ENCODE measurements at regions not wholly inside any gene's neighbourhood (a gene's known extent, or its start where the extent isn't known, plus 50 kb on each side); places are given as distances from the start of the nearest gene placed in this dataset.

DNA sequence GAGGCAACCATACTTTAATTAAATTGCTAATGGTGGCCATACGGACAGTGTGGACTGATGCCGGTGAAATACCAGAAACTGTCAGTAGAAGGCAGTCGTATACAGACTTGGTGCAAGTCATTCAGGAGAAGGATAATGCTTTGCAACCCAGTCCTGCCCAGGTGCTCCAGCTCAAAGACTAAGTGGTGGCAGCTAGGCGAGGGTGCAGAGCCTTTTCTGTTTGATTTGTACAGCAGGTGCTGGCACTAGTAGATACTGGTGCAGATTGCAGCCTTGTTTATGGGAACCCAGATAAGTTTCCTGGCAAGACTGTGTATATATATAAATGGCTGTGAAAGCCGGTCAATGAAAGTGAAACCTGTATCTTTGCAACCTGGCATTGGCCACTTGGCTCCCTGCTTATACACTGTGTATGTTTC is 208.3 kb upstream of the SYT4 start:
- no peak for FAIRE-seq
- 17 to 76% (median 33%) methylated on average over 5 of the region's 5 CpGs for WGBS, 3 donors
- DNase-seq = peak in 1 of 2 donors; percentile 59

DNA sequence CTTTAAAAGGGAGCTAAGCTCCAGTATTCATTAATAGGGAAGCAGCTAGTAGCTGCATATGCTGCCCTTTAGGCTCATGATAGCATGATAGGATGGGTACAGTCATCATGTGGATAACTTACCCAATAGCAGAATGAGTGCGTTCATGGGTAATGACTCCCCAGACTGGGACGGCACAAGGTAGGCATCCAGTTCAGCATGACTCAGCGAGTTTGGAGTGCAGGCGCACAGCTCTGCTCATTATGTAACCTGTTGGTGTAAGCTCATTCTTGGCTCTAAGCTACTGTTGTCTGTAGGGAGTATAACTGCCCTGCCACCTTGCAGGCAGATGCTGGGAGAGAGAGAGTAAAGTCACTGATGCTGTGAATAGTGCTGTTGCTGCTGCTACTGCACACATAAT is 209.2 kb upstream of the SYT4 start:
- WGBS, 3 donors = 92 to 99% (median 92%) methylated on average over 4 of the region's 4 CpGs
- FAIRE-seq = no peak
- peak in 1 of 2 donors; percentile 5 for DNase-seq

More for the DNA sequence above, 208.3 kb upstream of the SYT4 start:
- Histone ChIP-seq H3K4me3 (ENCODE audit: low read depth in 1 of 3, low read length in 3 of 3) (no peak overlapping the region), H3K27me3 (ENCODE audit: control insufficient read depth in 3 of 3, insufficient read depth in 3 of 3, low read length in 3 of 3) (no peaks in the 10 kb centered on the region), H3K27ac (ENCODE audit: low read depth in 1 of 3, low read length in 2 of 3) (no peak overlapping the region), H3K9me3 (ENCODE audit: control insufficient read depth in 2 of 2, insufficient read depth in 1 of 2, low read depth in 1 of 2, low read length in 1 of 2) (peaks cover 0 to 42% of the 10 kb centered on the region in 2 donors), H3K4me1 (ENCODE audit: control insufficient read depth in 3 of 3, insufficient read depth in 2 of 3, low read depth in 1 of 3, low read length in 2 of 3) (no peaks in the 10 kb centered on the region), H3K36me3 (ENCODE audit: control insufficient read depth in 3 of 3, insufficient read depth in 2 of 3, low read depth in 1 of 3, low read length in 3 of 3) (no peaks in the 10 kb centered on the region)

DNA sequence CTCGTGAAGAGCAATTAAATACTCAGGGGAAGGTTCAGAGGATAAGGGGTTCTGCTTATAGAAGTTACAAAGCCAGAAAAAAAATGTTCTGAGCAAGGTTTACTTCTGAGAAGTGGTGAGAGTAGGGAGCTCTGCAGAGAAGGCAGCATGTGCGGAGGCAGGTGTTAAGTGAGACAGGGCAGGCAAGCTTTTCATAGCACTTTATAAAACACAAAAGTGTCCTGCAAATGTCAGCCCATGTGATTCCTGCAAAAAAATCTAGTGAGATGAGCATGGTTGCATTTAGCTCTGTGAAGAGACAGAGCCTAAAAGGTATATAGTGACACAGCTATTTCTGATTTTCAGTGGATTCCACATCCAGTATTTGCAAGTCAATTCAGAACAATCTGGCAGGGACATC is 223.8 kb upstream of the SYT4 start:
- FAIRE-seq (no peak), DNase-seq (no peak)
- Histone ChIP-seq H3K4me3 (ENCODE audit: low read depth in 1 of 3, low read length in 3 of 3) (no peak overlapping the region), H3K9me3 (ENCODE audit: control insufficient read depth in 2 of 2, insufficient read depth in 1 of 2, low read depth in 1 of 2, low read length in 1 of 2) (peaks cover 0 to 14% of the 10 kb centered on the region in 2 donors), H3K36me3 (ENCODE audit: control insufficient read depth in 3 of 3, insufficient read depth in 2 of 3, low read depth in 1 of 3, low read length in 3 of 3) (no peaks in the 10 kb centered on the region), H3K4me1 (ENCODE audit: control insufficient read depth in 3 of 3, insufficient read depth in 2 of 3, low read depth in 1 of 3, low read length in 2 of 3) (no peaks in the 10 kb centered on the region), H3K27me3 (ENCODE audit: control insufficient read depth in 3 of 3, insufficient read depth in 3 of 3, low read length in 3 of 3) (no peaks in the 10 kb centered on the region), H3K27ac (ENCODE audit: low read depth in 1 of 3, low read length in 2 of 3) (no peak overlapping the region)
- WGBS, 3 donors = 64 to 73% (median 68%) methylated on average over 2 of the region's 2 CpGs

More for the DNA sequence above, 209.2 kb upstream of the SYT4 start:
- H3K4me3 ChIP-seq (ENCODE audit: low read depth in 1 of 3, low read length in 3 of 3) = no peak overlapping the region
- H3K27me3 ChIP-seq (ENCODE audit: control insufficient read depth in 3 of 3, insufficient read depth in 3 of 3, low read length in 3 of 3) = no peaks in the 10 kb centered on the region
- no peak overlapping the region for H3K27ac ChIP-seq (ENCODE audit: low read depth in 1 of 3, low read length in 2 of 3)
- H3K9me3 ChIP-seq (ENCODE audit: control insufficient read depth in 2 of 2, insufficient read depth in 1 of 2, low read depth in 1 of 2, low read length in 1 of 2) = peaks cover 0 to 42% of the 10 kb centered on the region in 2 donors
- no peaks in the 10 kb centered on the region for H3K4me1 ChIP-seq (ENCODE audit: control insufficient read depth in 3 of 3, insufficient read depth in 2 of 3, low read depth in 1 of 3, low read length in 2 of 3)
- no peaks in the 10 kb centered on the region for H3K36me3 ChIP-seq (ENCODE audit: control insufficient read depth in 3 of 3, insufficient read depth in 2 of 3, low read depth in 1 of 3, low read length in 3 of 3)

DNA sequence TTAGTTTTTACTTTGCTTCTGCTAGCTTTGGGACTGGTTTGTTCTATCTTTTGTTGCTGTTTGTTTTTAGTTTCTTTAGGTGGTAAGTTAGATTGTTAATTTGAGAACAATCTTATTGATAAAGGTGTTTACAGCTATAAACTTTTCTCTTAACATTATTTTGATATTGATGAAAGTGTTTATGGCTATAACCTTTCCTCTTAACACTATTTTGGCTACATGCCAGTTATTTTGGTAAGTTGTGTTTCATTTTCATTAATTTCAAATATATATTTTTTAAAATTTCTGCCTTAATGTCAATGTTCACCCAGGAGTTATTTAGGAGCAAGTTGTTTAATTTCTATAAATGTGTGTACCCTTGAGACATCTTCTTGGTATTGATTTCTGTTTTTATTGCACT is 229.6 kb upstream of the SYT4 start:
- no peak for FAIRE-seq
- H3K9me3 ChIP-seq (ENCODE audit: control insufficient read depth in 2 of 2, insufficient read depth in 1 of 2, low read depth in 1 of 2, low read length in 1 of 2) = peaks cover 0 to 26% of the 10 kb centered on the region in 2 donors
- no peaks in the 10 kb centered on the region for H3K27me3 ChIP-seq (ENCODE audit: control insufficient read depth in 3 of 3, insufficient read depth in 3 of 3, low read length in 3 of 3)

DNA sequence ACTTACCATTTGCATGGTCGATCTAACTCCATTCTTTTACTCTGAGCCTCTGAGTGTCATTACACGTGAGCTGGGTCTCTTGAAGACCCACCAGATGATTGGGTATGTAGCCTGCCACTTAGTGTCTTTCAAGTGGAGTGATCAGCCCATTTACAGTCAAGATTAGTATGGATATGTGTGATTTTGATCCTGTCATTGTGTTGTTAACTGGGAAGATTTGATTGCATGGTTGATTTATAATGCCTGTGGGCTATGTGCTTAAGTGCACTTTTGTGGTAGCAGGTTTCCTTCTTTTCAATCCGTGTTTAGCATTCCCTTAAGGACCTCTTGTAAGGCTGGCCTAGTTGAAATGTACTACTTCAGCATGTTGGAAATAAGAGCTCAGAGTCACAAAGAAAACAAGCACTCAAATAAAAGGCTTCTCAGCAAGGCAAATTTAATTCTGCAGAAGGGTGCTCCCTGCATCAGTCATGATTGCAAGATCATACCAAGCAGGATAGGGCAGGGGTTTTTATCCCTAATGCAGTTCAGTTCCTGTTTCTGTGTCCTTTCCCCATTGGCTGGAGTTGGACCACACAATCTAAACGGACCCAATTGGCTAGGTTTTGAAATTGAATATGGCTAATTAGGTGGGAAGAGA is 230.7 kb upstream of the SYT4 start:
- Histone ChIP-seq H3K9me3 (ENCODE audit: control insufficient read depth in 2 of 2, insufficient read depth in 1 of 2, low read depth in 1 of 2, low read length in 1 of 2) (peaks cover 0 to 26% of the 10 kb centered on the region in 2 donors), H3K36me3 (ENCODE audit: control insufficient read depth in 3 of 3, insufficient read depth in 2 of 3, low read depth in 1 of 3, low read length in 3 of 3) (no peaks in the 10 kb centered on the region), H3K4me1 (ENCODE audit: control insufficient read depth in 3 of 3, insufficient read depth in 2 of 3, low read depth in 1 of 3, low read length in 2 of 3) (no peaks in the 10 kb centered on the region), H3K4me3 (ENCODE audit: low read depth in 1 of 3, low read length in 3 of 3) (no peak overlapping the region), H3K27ac (ENCODE audit: low read depth in 1 of 3, low read length in 2 of 3) (no peak overlapping the region), H3K27me3 (ENCODE audit: control insufficient read depth in 3 of 3, insufficient read depth in 3 of 3, low read length in 3 of 3) (no peaks in the 10 kb centered on the region)
- FAIRE-seq = no peak
- WGBS, 3 donors = 66 to 78% (median 67%) methylated on average over 4 of the region's 4 CpGs
- no peak for DNase-seq

More for the DNA sequence above, 229.6 kb upstream of the SYT4 start:
- Histone ChIP-seq H3K4me1 (ENCODE audit: control insufficient read depth in 3 of 3, insufficient read depth in 2 of 3, low read depth in 1 of 3, low read length in 2 of 3) (no peaks in the 10 kb centered on the region), H3K36me3 (ENCODE audit: control insufficient read depth in 3 of 3, insufficient read depth in 2 of 3, low read depth in 1 of 3, low read length in 3 of 3) (no peaks in the 10 kb centered on the region), H3K27ac (ENCODE audit: low read depth in 1 of 3, low read length in 2 of 3) (no peak overlapping the region), H3K4me3 (ENCODE audit: low read depth in 1 of 3, low read length in 3 of 3) (no peak overlapping the region)
- DNase-seq = no peak

DNA sequence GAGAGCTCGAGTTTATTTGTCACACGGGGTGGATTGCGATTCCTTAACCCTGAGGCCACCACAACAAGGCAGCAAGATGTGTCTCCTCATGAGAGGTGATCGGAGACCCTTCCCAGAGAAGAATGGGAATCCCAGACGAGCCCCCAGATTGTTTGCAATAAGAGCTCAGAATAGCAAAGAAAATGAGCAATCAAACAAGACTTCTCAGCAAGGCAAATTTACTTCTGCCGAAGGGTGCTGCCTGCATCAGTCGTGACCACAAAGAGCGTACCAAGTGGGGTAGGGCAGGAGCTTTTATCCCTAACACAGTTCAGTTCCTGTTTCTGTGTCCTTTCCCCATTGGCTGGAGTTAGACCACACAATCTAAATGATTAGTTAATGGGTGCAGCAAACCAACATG is 237.5 kb upstream of the SYT4 start:
- H3K9me3 ChIP-seq (ENCODE audit: control insufficient read depth in 2 of 2, insufficient read depth in 1 of 2, low read depth in 1 of 2, low read length in 1 of 2) = peaks cover 0 to 22% of the 10 kb centered on the region in 2 donors
- DNase-seq (no peak), FAIRE-seq (no peak)
- 84 to 87% (median 84%) methylated on average over 8 of the region's 8 CpGs for WGBS, 3 donors
- H3K27ac ChIP-seq (ENCODE audit: low read depth in 1 of 3, low read length in 2 of 3) = no peak overlapping the region
- H3K27me3 ChIP-seq (ENCODE audit: control insufficient read depth in 3 of 3, insufficient read depth in 3 of 3, low read length in 3 of 3) = no peaks in the 10 kb centered on the region
- no peaks in the 10 kb centered on the region for H3K36me3 ChIP-seq (ENCODE audit: control insufficient read depth in 3 of 3, insufficient read depth in 2 of 3, low read depth in 1 of 3, low read length in 3 of 3)
- no peaks in the 10 kb centered on the region for H3K4me1 ChIP-seq (ENCODE audit: control insufficient read depth in 3 of 3, insufficient read depth in 2 of 3, low read depth in 1 of 3, low read length in 2 of 3)
- no peak overlapping the region for H3K4me3 ChIP-seq (ENCODE audit: low read depth in 1 of 3, low read length in 3 of 3)

DNA sequence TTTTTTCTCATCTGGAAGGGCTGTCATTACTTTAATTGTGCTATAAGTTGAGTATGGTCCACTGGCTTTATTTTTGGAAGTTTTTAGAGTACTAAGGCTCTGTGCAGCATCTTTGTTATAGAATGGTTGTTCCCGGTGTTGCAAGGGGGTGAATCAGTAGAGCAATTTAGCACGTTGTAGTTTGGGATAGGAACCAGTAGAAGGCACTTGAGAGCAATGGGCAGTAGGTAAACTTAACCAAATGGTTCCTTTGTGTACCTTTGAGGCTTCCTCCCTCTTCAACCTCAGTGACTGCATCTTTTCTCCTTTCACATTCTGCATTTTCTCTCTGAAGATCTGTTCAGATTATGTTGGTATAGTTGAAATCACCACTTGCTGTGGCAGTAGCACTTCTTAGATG is 238.2 kb upstream of the SYT4 start:
- Histone ChIP-seq H3K27me3 (ENCODE audit: control insufficient read depth in 3 of 3, insufficient read depth in 3 of 3, low read length in 3 of 3) (no peaks in the 10 kb centered on the region), H3K4me3 (ENCODE audit: low read depth in 1 of 3, low read length in 3 of 3) (no peak overlapping the region), H3K9me3 (ENCODE audit: control insufficient read depth in 2 of 2, insufficient read depth in 1 of 2, low read depth in 1 of 2, low read length in 1 of 2) (peaks cover 0 to 21% of the 10 kb centered on the region in 2 donors), H3K4me1 (ENCODE audit: control insufficient read depth in 3 of 3, insufficient read depth in 2 of 3, low read depth in 1 of 3, low read length in 2 of 3) (no peaks in the 10 kb centered on the region), H3K36me3 (ENCODE audit: control insufficient read depth in 3 of 3, insufficient read depth in 2 of 3, low read depth in 1 of 3, low read length in 3 of 3) (no peaks in the 10 kb centered on the region), H3K27ac (ENCODE audit: low read depth in 1 of 3, low read length in 2 of 3) (no peak overlapping the region)
- no peak for DNase-seq
- WGBS, 3 donors = 70 to 74% (median 73%) methylated on average over 2 of the region's 2 CpGs
- FAIRE-seq = no peak

DNA sequence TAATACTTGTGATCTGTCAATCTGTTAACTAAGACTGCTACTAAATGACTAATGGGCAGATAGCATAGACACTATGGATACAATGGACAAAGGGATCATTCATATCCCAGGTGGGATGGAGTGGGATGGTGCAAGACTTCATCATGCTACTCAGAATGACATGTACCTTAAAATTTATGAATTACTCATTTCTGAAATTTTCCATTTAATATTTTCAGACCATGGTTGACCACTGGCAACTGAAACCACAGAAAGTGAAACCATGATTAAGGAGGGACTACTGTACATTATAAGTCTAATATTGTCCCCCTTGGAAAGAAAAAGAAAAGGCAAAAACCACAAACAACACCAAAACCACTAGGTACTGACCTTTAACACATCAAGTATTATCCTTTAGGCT is 247.0 kb upstream of the SYT4 start:
- no peaks in the 10 kb centered on the region for H3K9me3 ChIP-seq (ENCODE audit: control insufficient read depth in 2 of 2, insufficient read depth in 1 of 2, low read depth in 1 of 2, low read length in 1 of 2)
- DNase-seq (no peak), FAIRE-seq (no peak)
- no peak overlapping the region for H3K27ac ChIP-seq (ENCODE audit: low read depth in 1 of 3, low read length in 2 of 3)
- no peaks in the 10 kb centered on the region for H3K27me3 ChIP-seq (ENCODE audit: control insufficient read depth in 3 of 3, insufficient read depth in 3 of 3, low read length in 3 of 3)
- H3K4me1 ChIP-seq (ENCODE audit: control insufficient read depth in 3 of 3, insufficient read depth in 2 of 3, low read depth in 1 of 3, low read length in 2 of 3) = no peaks in the 10 kb centered on the region
- H3K4me3 ChIP-seq (ENCODE audit: low read depth in 1 of 3, low read length in 3 of 3) = no peak overlapping the region
- H3K36me3 ChIP-seq (ENCODE audit: control insufficient read depth in 3 of 3, insufficient read depth in 2 of 3, low read depth in 1 of 3, low read length in 3 of 3) = no peaks in the 10 kb centered on the region

DNA sequence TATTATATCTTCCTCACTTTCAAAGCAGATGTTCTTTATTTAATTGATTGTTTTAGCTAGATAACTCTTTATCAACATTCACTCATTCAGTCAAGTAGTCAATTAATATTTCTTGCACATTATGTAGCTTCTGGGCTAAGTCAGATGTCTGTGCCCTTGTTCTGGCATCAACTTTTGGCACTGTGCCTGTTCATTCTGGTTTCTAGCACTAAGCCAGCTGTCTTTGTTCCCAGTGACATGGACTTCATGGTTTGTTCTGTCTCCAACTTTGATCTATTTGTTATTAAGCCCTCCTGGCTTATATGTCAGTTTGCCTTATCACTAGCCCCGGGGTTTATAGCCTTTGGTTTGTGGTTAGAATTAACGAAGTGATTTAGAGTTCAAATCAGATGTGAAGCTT is 247.9 kb upstream of the SYT4 start:
- no peak for FAIRE-seq
- Histone ChIP-seq H3K4me3 (ENCODE audit: low read depth in 1 of 3, low read length in 3 of 3) (no peak overlapping the region), H3K9me3 (ENCODE audit: control insufficient read depth in 2 of 2, insufficient read depth in 1 of 2, low read depth in 1 of 2, low read length in 1 of 2) (no peaks in the 10 kb centered on the region), H3K4me1 (ENCODE audit: control insufficient read depth in 3 of 3, insufficient read depth in 2 of 3, low read depth in 1 of 3, low read length in 2 of 3) (no peaks in the 10 kb centered on the region), H3K27me3 (ENCODE audit: control insufficient read depth in 3 of 3, insufficient read depth in 3 of 3, low read length in 3 of 3) (no peaks in the 10 kb centered on the region), H3K36me3 (ENCODE audit: control insufficient read depth in 3 of 3, insufficient read depth in 2 of 3, low read depth in 1 of 3, low read length in 3 of 3) (no peaks in the 10 kb centered on the region), H3K27ac (ENCODE audit: low read depth in 1 of 3, low read length in 2 of 3) (no peak overlapping the region)
- DNase-seq = peak in 1 of 2 donors; percentile 1
- 5 to 16% (median 16%) methylated on average over 2 of the region's 2 CpGs for WGBS, 3 donors
